HCT116 (cell line): ENCODE measurements at regions not wholly inside any gene's neighbourhood (a gene's known extent, or its start where the extent isn't known, plus 50 kb on each side); places are given as distances from the start of the nearest gene placed in this dataset.

Experiments
- ATAC-seq: fragments of 200-7000 bp; cut with Tn5 transposase; 2 replicates; pipeline ENCODE4 v1.9.1; 2020; ENCODE audit warnings: mild to moderate bottlenecking, moderate library complexity
- BruUV-seq: library from RNA; stranded (reverse); fragments of 400-500 nt; replicated peaks from 2 replicates; lab custom pipeline; 2021; lab: Mats Ljungman, UMichigan
- CTCF ChIA-PET: fragments of 300-600 bp; sonication (Branson Sonifier 250); formaldehyde crosslinking; loops from one replicate; lab custom pipeline; 2021; ENCODE audit warnings: antibody characterized with exemption; lab: Charles Lee
- POLR2A ChIA-PET: fragments of 300-600, 350-600 bp; sonication (Branson Sonifier 250); formaldehyde crosslinking; loops from one replicate; lab custom pipeline; 2021; ENCODE audit warnings: antibody characterized with exemption; lab: Charles Lee
- RAD21 ChIA-PET, 2 experiments: fragments of 300-600 bp; sonication (Branson Sonifier 250); formaldehyde crosslinking; loops; one replicate each; lab custom pipeline; 2023; ENCODE audit warnings: low total read pairs in 2 of 2; ENCODE audit not compliant: uncharacterized antibody in 2 of 2, unreplicated experiment in 2 of 2, low non-redundant PET in 1 of 2; lab: Charles Lee
- DNase-seq: peaks from one replicate; pipeline ENCODE4 v3.0.0-alpha.2; 2010; ENCODE audit warnings: low read depth, low spot score
- H2AFZ ChIP-seq: fragments of 200-600 bp; shearing (Covaris generic), sonication (generic); 2 replicates; pipeline ENCODE4 v1.6.1; 2017; ENCODE audit warnings: low read depth, mixed run types, mixed read lengths, antibody characterized with exemption, low read length; ENCODE audit not compliant: poor library complexity, severe bottlenecking
- H3K27ac ChIP-seq: 2 replicates; pipeline ENCODE4 v1.5.1; 2012; ENCODE audit warnings: low read depth, low read length
- H3K27me3 ChIP-seq: fragments of 200-600 bp; sonication (generic); 2 replicates; pipeline ENCODE4 v1.6.1; 2016; ENCODE audit warnings: mixed run types, low read length, mixed read lengths; ENCODE audit not compliant: insufficient read depth
- H3K36me3 ChIP-seq, 2 experiments: fragments of 200-500 bp in 1 of 2; fragments of 200-600 bp in 1 of 2; sonication (Bioruptor generic) in 1 of 2; sonication (generic) in 1 of 2; 2 replicates each; pipeline versions ENCODE4 v1.5.1 to v1.6.1; 2014 to 2016; ENCODE audit warnings: low read length in 2 of 2, inconsistent platforms in 1 of 2, mixed read lengths in 1 of 2, mixed run types in 1 of 2; ENCODE audit not compliant: insufficient read depth in 2 of 2, control insufficient read depth in 1 of 2
- H3K4me1 ChIP-seq, 2 experiments: fragments of 200-600 bp in 1 of 2; sonication (generic) in 1 of 2; 2 replicates each; pipeline versions ENCODE4 v1.5.1 to v1.6.1; 2012 to 2017; ENCODE audit warnings: low read length in 2 of 2, inconsistent platforms in 1 of 2, mild to moderate bottlenecking in 1 of 2, mixed read lengths in 1 of 2, mixed run types in 1 of 2, moderate library complexity in 1 of 2; ENCODE audit not compliant: insufficient read depth in 2 of 2, control insufficient read depth in 1 of 2
- H3K4me2 ChIP-seq: fragments of 200-600 bp; sonication (generic); 2 replicates; pipeline ENCODE4 v1.6.1; 2017; ENCODE audit warnings: mixed run types, low read length, mixed read lengths
- H3K4me3 ChIP-seq, 2 experiments: fragments of 200-600 bp in 1 of 2; sonication (generic) in 1 of 2; replicated peaks in 1 of 2; 2 replicates each; pipeline ENCODE4 v1.5.1; 2011 to 2016; ENCODE audit warnings: low read length in 2 of 2, control low read depth in 1 of 2, low read depth in 1 of 2, mild to moderate bottlenecking in 1 of 2, mixed read lengths in 1 of 2, mixed run types in 1 of 2
- H3K79me2 ChIP-seq: fragments of 200-600 bp; sonication (generic); 2 replicates; pipeline ENCODE4 v1.6.1; 2017; ENCODE audit warnings: mild to moderate bottlenecking, mixed run types, low read length, moderate library complexity, mixed read lengths; ENCODE audit not compliant: insufficient read depth
- H3K9ac ChIP-seq: fragments of 200-600 bp; sonication (generic); 2 replicates; pipeline ENCODE4 v1.6.1; 2016; ENCODE audit warnings: low read length, mixed read lengths
- H3K9me2 ChIP-seq: fragments of 200-600 bp; sonication (generic), shearing (Covaris generic); 2 replicates; pipeline ENCODE4 v1.6.1; 2017; ENCODE audit warnings: mixed run types, mild to moderate bottlenecking, moderate library complexity; ENCODE audit not compliant: insufficient read depth
- H3K9me3 ChIP-seq, 2 experiments: fragments of 200-500 bp in 1 of 2; fragments of 200-600 bp in 1 of 2; sonication (Bioruptor generic) in 1 of 2; sonication (generic) in 1 of 2; 2 replicates each; pipeline ENCODE4 v1.6.1; 2014 to 2017; ENCODE audit warnings: low read length in 2 of 2, mixed read lengths in 2 of 2, inconsistent platforms in 1 of 2, low read depth in 1 of 2, mild to moderate bottlenecking in 1 of 2, mixed run types in 1 of 2, moderate library complexity in 1 of 2; ENCODE audit not compliant: control insufficient read depth in 1 of 2, insufficient read depth in 1 of 2
- H4K20me1 ChIP-seq: fragments of 200-600 bp; sonication (generic), shearing (Covaris generic); 2 replicates; pipeline ENCODE4 v1.6.1; 2017; ENCODE audit warnings: mixed run types, mild to moderate bottlenecking, moderate library complexity; ENCODE audit not compliant: insufficient read depth
- ATF3 ChIP-seq: IDR thresholded peaks from 2 replicates; pipeline ENCODE4 v1.6.1; 2012
- CBX3 ChIP-seq: IDR thresholded peaks from 2 replicates; pipeline ENCODE4 v1.6.1; 2012; ENCODE audit warnings: low read depth
- CEBPB ChIP-seq: IDR thresholded peaks from 2 replicates; pipeline ENCODE4 v1.6.1; 2012; ENCODE audit warnings: low read depth
- CTCF ChIP-seq, 3 experiments: fragments of 200-600 bp in 1 of 3; sonication (generic) in 1 of 3; IDR thresholded peaks in 2 of 3; conservative IDR thresholded peaks in 1 of 3; 2 replicates each; pipeline ENCODE4 v1.5.1; 2012 to 2017; ENCODE audit warnings: low read depth in 2 of 3, low read length in 2 of 3, antibody characterized with exemption in 1 of 3, borderline replicate concordance in 1 of 3, control low read depth in 1 of 3, mild to moderate bottlenecking in 1 of 3, mixed read lengths in 1 of 3, mixed run types in 1 of 3, moderate library complexity in 1 of 3; ENCODE audit not compliant: insufficient read depth in 1 of 3
- EGR1 ChIP-seq: IDR thresholded peaks from 2 replicates; pipeline ENCODE4 v1.6.1; 2012; ENCODE audit warnings: low read depth
- ELF1 ChIP-seq: IDR thresholded peaks from 2 replicates; pipeline ENCODE4 v1.6.1; 2012; ENCODE audit warnings: low read depth, borderline replicate concordance
- EZH2 ChIP-seq: fragments of 200-600 bp; sonication (generic); IDR thresholded peaks from 2 replicates; pipeline ENCODE4 v1.6.1; 2017; ENCODE audit warnings: antibody characterized with exemption, mixed run types
- EZH2phosphoT487 ChIP-seq: fragments of 200-600 bp; IDR thresholded peaks from 2 replicates; pipeline ENCODE4 v1.6.1; 2018; ENCODE audit warnings: antibody characterized with exemption, borderline replicate concordance
- FOSL1 ChIP-seq: IDR thresholded peaks from 2 replicates; pipeline ENCODE4 v1.6.1; 2012; ENCODE audit warnings: low read depth
- MAX ChIP-seq: IDR thresholded peaks from 2 replicates; pipeline ENCODE4 v1.6.1; 2012
- POLR2A ChIP-seq: IDR thresholded peaks from 2 replicates; pipeline ENCODE4 v1.7.0; 2011; ENCODE audit warnings: borderline replicate concordance; ENCODE audit not compliant: insufficient read depth, insufficient read length; ENCODE audit errors: extremely low read depth
- POLR2AphosphoS5 ChIP-seq: IDR thresholded peaks from 2 replicates; pipeline ENCODE4 v1.6.1; 2011; ENCODE audit warnings: mild to moderate bottlenecking, low read depth, low read length, moderate library complexity
- RAD21 ChIP-seq: IDR thresholded peaks from 2 replicates; pipeline ENCODE4 v1.6.1; 2012; ENCODE audit warnings: low read depth, mild to moderate bottlenecking
- REST ChIP-seq: IDR thresholded peaks from 2 replicates; pipeline ENCODE4 v1.6.1; 2012; ENCODE audit warnings: low read depth
- SIN3A ChIP-seq: IDR thresholded peaks from 2 replicates; pipeline ENCODE4 v1.6.1; 2012; ENCODE audit warnings: low read depth
- SP1 ChIP-seq: IDR thresholded peaks from 2 replicates; pipeline ENCODE4 v1.6.1; 2012; ENCODE audit warnings: low read depth
- TCF7L2 ChIP-seq: IDR thresholded peaks from 2 replicates; pipeline ENCODE4 v1.7.0; 2011; ENCODE audit warnings: borderline replicate concordance, inconsistent platforms; ENCODE audit not compliant: insufficient read depth, insufficient read length; ENCODE audit errors: extremely low read depth
- YY1 ChIP-seq: IDR thresholded peaks from 2 replicates; pipeline ENCODE4 v1.6.1; 2011; ENCODE audit warnings: low read length, low read depth, moderate library complexity, mild to moderate bottlenecking; ENCODE audit not compliant: insufficient replicate concordance; ENCODE audit errors: extremely low read depth
- ZFX ChIP-seq: fragments of 450-650 bp; IDR thresholded peaks from 2 replicates; pipeline ENCODE4 v1.6.1; 2017
- ZNF274 ChIP-seq: fragments of 200-500 bp; sonication (Bioruptor generic); IDR thresholded peaks from 2 replicates; pipeline ENCODE4 v1.6.1; 2014; ENCODE audit warnings: mild to moderate bottlenecking, low read depth, low read length, inconsistent platforms
- intact Hi-C: fragments of 100-400 bp; cut with micrococcal nuclease; formaldehyde crosslinking; loops from 2 replicates; pipeline ENCODE4 v1.10.0; 2022

GRCh38 chr9:115223471-115223870, 105.5 kb upstream of the TNC start:
- no peaks in the 10 kb centered on the region for H3K9me3 ChIP-seq
- no TSS peak for BruUV-seq
- no peak overlapping the region for H2AFZ ChIP-seq
- H3K4me1 ChIP-seq = no peaks in the 10 kb centered on the region
- no peak overlapping the region for H3K9ac ChIP-seq
- DNase-seq (no peak), ATAC-seq (no peak)
- no peak overlapping the region for H3K4me3 ChIP-seq
- intact Hi-C loops = no loop called here
- peaks cover 6% of the 10 kb centered on the region; the same call in 1 of the 2 replicates for H3K27me3 ChIP-seq
- H3K9me2 ChIP-seq = no peaks in the 10 kb centered on the region
- no peaks in the 10 kb centered on the region for H3K36me3 ChIP-seq
- ChIA-PET RAD21 (no interaction called here), CTCF (no interaction called here), POLR2A (no interaction called here)
- H3K4me2 ChIP-seq = no peak overlapping the region
- no peaks in the 10 kb centered on the region for H3K79me2 ChIP-seq
- no peak overlapping the region for H3K27ac ChIP-seq
- no peaks in the 10 kb centered on the region for H4K20me1 ChIP-seq
- no peak for TF ChIP-seq POLR2A
- TF ChIP-seq EZH2phosphoT487 = no peak
- no peak for TF ChIP-seq EGR1
- no peak for TF ChIP-seq CEBPB
- TF ChIP-seq CBX3 = no peak
- TF ChIP-seq ZNF274 = no peak
- TF ChIP-seq FOSL1 = no peak
- TF ChIP-seq ATF3 = no peak
- TF ChIP-seq MAX = no peak
- no peak for TF ChIP-seq RAD21
- no peak for TF ChIP-seq ZFX
- TF ChIP-seq SP1 = no peak
- no peak for TF ChIP-seq ELF1
- no peak for TF ChIP-seq EZH2
- no peak for TF ChIP-seq CTCF (IDR thresholded peaks at IDR 0.05 in 2 of 3, conservative IDR thresholded peaks at IDR 0.05 in 1 of 3; ENCODE audit: borderline replicate concordance in 1 of 3, insufficient read depth in 1 of 3, low read depth in 2 of 3, low read length in 2 of 3)
- no peak for TF ChIP-seq YY1
- no peak for TF ChIP-seq SIN3A
- no peak for TF ChIP-seq POLR2AphosphoS5
- no peak for TF ChIP-seq TCF7L2
- no peak for TF ChIP-seq REST
